GM20000 (cell line): ENCODE measurements at regions not wholly inside any gene's neighbourhood (a gene's known extent, or its start where the extent isn't known, plus 50 kb on each side); places are given as distances from the start of the nearest gene placed in this dataset.

Source experiments
- DNase-seq: peaks from one replicate; pipeline ENCODE4 v3.0.0; 2012; ENCODE audit warnings: low spot score
- CTCF ChIP-seq: IDR thresholded peaks from 2 replicates; pipeline ENCODE4 v1.5.1; 2012; ENCODE audit warnings: mild to moderate bottlenecking, control low read depth; ENCODE audit errors: extremely low read depth, missing control alignments

GRCh38 chr4:177968817-177969442, 526.7 kb upstream of the AGA start:
- no peak for TF ChIP-seq CTCF
- no peak for DNase-seq

- DNase-seq: no peak
- no peak for TF ChIP-seq CTCF
These were observed 532.2 kb upstream of the AGA start for GRCh38 chr4:177974461-177974860.

- no peak for DNase-seq
- no peak for TF ChIP-seq CTCF
These were observed 533.2 kb upstream of the AGA start for GRCh38 chr4:177975315-177975987.

- no peak for TF ChIP-seq CTCF
- DNase-seq: no peak
These were observed 544.0 kb upstream of the AGA start for GRCh38 chr4:177986236-177986635.

GRCh38 chr4:177987896-177988295, 545.7 kb upstream of the AGA start:
- no peak for DNase-seq
- TF ChIP-seq CTCF: no peak

- DNase-seq: no peak
These were observed 547.4 kb upstream of the AGA start for GRCh38 chr4:177989503-177990201.

More at GRCh38 chr4:177989503-177990201, 547.4 kb upstream of the AGA start:
- TF ChIP-seq CTCF: no peak
